GM12875 (cell line): ENCODE measurements at regions not wholly inside any gene's neighbourhood (a gene's known extent, or its start where the extent isn't known, plus 50 kb on each side); places are given as distances from the start of the nearest gene placed in this dataset.

Experiments
- H3K4me3 ChIP-seq: one replicate; pipeline ENCODE4 v1.5.1; 2011; ENCODE audit warnings: low read depth, low read length, control low read depth
- CTCF ChIP-seq: IDR thresholded peaks from 2 replicates; pipeline ENCODE4 v1.5.1; 2011; ENCODE audit warnings: low read depth, mild to moderate bottlenecking, control low read depth, inconsistent platforms, low read length, moderate library complexity, borderline replicate concordance; ENCODE audit not compliant: insufficient read depth

GRCh38 chr9:118993965-118994364 is 375.3 kb downstream of the BRINP1 start:
- no peak overlapping the region for H3K4me3 ChIP-seq
- TF ChIP-seq CTCF, result no peak

DNA sequence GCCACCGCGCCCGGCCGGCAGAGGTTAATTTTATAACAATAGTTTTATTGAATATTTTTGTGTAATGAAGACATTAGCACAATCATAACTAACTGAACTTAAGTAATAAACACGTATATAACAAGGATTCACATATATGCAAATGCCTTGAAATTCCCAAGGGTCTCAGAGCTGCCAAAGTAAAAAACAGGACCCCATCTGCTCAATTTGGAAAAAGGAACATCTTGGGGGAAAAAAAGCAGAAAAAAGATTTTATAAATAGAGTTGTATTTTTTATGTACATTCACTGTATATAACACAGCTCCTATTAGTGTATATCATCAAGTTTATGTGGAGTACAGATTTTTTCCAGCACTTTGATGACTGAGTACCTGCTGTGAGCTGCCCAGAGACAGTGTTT is 366.7 kb downstream of the BRINP1 start:
- TF ChIP-seq CTCF, result no peak
- no peak overlapping the region for H3K4me3 ChIP-seq

DNA sequence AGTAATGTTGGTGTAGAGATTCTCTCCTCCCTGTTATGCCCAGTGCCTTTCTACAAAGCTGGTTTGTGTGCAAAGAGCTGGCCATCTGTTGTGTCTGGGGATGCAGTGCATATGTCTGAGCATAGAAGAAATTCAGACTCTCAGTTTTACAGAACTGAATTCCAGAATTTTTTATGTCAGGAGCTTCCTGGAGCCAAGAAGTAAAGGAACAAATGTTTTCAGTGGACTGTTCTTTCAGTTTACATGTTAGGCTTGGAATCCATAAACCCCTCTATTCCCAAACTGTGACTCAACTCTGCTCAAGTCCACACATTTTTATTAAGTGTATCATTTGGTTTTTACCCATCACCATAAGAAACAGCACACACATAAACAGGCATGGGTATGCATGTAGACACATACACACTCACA is 366.0 kb downstream of the BRINP1 start:
- no peak overlapping the region for H3K4me3 ChIP-seq
- TF ChIP-seq CTCF, result no peak

- TF ChIP-seq CTCF, result no peak
- no peak overlapping the region for H3K4me3 ChIP-seq
Observed at GRCh38 chr9:119003882-119004617, 365.2 kb downstream of the BRINP1 start.

- H3K4me3 ChIP-seq, result no peak overlapping the region
- no peak for TF ChIP-seq CTCF
Observed at GRCh38 chr9:119004618-119004990, 364.6 kb downstream of the BRINP1 start.

DNA sequence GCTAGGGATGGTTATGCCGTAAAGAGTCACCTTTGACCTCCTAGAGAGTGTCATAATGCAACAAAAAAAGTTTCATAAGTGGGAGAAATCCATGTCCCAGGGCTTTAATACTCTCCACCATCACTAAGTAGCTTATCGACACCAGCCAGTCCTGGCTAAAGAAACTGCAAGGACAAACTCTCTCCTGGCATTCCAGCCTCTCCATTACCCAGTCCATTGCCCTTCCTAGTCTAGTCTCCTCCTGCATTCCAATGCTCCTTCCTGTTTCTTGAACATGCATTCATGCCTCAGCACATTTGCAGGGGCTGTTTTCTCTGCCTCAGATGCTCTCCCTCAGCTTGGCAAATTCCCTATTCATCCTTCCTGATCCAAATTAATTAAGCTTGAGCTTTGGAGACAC is 364.1 kb downstream of the BRINP1 start:
- TF ChIP-seq CTCF, result no peak
- no peak overlapping the region for H3K4me3 ChIP-seq

- H3K4me3 ChIP-seq, result no peak overlapping the region
- TF ChIP-seq CTCF, result no peak
Observed at GRCh38 chr9:119009249-119009648, 360.0 kb downstream of the BRINP1 start.
